ENCODE measurements at regions not wholly inside any gene's neighbourhood (a gene's known extent, or its start where the extent isn't known, plus 50 kb on each side); places are given as distances from the start of the nearest gene placed in this dataset.

DNA sequence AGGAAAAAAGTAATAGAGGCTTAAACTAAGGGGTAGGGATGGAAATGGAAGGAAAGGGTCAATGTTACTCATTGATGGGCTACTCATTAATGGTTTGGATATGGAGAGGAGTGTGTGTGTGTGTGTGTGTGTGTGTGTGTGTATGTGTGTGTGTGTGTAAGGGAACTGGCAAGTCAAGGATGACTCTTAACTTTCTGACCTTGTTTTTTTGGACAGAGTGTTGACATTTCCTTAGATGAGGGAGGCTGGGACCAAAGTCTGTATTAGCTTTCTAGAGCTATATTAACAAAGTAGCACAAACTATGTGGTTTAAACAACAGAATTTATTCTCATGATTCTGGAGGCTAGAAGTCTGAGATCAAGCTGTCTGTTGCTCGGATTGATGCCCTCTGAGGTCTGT lies 202.7 kb downstream of the GBA3 start (continued):
- TF ChIP-seq, protein P1, sequence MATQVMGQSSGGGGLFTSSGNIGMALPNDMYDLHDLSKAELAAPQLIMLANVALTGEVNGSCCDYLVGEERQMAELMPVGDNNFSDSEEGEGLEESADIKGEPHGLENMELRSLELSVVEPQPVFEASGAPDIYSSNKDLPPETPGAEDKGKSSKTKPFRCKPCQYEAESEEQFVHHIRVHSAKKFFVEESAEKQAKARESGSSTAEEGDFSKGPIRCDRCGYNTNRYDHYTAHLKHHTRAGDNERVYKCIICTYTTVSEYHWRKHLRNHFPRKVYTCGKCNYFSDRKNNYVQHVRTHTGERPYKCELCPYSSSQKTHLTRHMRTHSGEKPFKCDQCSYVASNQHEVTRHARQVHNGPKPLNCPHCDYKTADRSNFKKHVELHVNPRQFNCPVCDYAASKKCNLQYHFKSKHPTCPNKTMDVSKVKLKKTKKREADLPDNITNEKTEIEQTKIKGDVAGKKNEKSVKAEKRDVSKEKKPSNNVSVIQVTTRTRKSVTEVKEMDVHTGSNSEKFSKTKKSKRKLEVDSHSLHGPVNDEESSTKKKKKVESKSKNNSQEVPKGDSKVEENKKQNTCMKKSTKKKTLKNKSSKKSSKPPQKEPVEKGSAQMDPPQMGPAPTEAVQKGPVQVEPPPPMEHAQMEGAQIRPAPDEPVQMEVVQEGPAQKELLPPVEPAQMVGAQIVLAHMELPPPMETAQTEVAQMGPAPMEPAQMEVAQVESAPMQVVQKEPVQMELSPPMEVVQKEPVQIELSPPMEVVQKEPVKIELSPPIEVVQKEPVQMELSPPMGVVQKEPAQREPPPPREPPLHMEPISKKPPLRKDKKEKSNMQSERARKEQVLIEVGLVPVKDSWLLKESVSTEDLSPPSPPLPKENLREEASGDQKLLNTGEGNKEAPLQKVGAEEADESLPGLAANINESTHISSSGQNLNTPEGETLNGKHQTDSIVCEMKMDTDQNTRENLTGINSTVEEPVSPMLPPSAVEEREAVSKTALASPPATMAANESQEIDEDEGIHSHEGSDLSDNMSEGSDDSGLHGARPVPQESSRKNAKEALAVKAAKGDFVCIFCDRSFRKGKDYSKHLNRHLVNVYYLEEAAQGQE (IDR thresholded peaks at IDR 0.05; ENCODE audit: borderline replicate concordance in 1 of 2, low read depth in 1 of 2, low read length in 2 of 2), result no peak
- TF ChIP-seq, protein P2, sequence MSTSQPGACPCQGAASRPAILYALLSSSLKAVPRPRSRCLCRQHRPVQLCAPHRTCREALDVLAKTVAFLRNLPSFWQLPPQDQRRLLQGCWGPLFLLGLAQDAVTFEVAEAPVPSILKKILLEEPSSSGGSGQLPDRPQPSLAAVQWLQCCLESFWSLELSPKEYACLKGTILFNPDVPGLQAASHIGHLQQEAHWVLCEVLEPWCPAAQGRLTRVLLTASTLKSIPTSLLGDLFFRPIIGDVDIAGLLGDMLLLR (CRISPR knock-in tag; IDR thresholded peaks at IDR 0.05), result no peak
- TF ChIP-seq ZNF792 (CRISPR knock-in tag; IDR thresholded peaks at IDR 0.05), result no peak
- TF ChIP-seq, protein P3, sequence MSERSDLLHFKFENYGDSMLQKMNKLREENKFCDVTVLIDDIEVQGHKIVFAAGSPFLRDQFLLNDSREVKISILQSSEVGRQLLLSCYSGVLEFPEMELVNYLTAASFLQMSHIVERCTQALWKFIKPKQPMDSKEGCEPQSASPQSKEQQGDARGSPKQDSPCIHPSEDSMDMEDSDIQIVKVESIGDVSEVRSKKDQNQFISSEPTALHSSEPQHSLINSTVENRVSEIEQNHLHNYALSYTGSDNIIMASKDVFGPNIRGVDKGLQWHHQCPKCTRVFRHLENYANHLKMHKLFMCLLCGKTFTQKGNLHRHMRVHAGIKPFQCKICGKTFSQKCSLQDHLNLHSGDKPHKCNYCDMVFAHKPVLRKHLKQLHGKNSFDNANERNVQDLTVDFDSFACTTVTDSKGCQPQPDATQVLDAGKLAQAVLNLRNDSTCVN (CRISPR knock-in tag; IDR thresholded peaks at IDR 0.05; ENCODE audit: borderline replicate concordance), result peak; percentile 92
- TF ChIP-seq, protein P4, sequence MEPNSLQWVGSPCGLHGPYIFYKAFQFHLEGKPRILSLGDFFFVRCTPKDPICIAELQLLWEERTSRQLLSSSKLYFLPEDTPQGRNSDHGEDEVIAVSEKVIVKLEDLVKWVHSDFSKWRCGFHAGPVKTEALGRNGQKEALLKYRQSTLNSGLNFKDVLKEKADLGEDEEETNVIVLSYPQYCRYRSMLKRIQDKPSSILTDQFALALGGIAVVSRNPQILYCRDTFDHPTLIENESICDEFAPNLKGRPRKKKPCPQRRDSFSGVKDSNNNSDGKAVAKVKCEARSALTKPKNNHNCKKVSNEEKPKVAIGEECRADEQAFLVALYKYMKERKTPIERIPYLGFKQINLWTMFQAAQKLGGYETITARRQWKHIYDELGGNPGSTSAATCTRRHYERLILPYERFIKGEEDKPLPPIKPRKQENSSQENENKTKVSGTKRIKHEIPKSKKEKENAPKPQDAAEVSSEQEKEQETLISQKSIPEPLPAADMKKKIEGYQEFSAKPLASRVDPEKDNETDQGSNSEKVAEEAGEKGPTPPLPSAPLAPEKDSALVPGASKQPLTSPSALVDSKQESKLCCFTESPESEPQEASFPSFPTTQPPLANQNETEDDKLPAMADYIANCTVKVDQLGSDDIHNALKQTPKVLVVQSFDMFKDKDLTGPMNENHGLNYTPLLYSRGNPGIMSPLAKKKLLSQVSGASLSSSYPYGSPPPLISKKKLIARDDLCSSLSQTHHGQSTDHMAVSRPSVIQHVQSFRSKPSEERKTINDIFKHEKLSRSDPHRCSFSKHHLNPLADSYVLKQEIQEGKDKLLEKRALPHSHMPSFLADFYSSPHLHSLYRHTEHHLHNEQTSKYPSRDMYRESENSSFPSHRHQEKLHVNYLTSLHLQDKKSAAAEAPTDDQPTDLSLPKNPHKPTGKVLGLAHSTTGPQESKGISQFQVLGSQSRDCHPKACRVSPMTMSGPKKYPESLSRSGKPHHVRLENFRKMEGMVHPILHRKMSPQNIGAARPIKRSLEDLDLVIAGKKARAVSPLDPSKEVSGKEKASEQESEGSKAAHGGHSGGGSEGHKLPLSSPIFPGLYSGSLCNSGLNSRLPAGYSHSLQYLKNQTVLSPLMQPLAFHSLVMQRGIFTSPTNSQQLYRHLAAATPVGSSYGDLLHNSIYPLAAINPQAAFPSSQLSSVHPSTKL (CRISPR knock-in tag; IDR thresholded peaks at IDR 0.05), result peak; percentile 46
- TF ChIP-seq, protein P5, sequence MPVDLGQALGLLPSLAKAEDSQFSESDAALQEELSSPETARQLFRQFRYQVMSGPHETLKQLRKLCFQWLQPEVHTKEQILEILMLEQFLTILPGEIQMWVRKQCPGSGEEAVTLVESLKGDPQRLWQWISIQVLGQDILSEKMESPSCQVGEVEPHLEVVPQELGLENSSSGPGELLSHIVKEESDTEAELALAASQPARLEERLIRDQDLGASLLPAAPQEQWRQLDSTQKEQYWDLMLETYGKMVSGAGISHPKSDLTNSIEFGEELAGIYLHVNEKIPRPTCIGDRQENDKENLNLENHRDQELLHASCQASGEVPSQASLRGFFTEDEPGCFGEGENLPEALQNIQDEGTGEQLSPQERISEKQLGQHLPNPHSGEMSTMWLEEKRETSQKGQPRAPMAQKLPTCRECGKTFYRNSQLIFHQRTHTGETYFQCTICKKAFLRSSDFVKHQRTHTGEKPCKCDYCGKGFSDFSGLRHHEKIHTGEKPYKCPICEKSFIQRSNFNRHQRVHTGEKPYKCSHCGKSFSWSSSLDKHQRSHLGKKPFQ (CRISPR knock-in tag; IDR thresholded peaks at IDR 0.05; ENCODE audit: insufficient replicate concordance), result no peak
- TF ChIP-seq, protein P6, sequence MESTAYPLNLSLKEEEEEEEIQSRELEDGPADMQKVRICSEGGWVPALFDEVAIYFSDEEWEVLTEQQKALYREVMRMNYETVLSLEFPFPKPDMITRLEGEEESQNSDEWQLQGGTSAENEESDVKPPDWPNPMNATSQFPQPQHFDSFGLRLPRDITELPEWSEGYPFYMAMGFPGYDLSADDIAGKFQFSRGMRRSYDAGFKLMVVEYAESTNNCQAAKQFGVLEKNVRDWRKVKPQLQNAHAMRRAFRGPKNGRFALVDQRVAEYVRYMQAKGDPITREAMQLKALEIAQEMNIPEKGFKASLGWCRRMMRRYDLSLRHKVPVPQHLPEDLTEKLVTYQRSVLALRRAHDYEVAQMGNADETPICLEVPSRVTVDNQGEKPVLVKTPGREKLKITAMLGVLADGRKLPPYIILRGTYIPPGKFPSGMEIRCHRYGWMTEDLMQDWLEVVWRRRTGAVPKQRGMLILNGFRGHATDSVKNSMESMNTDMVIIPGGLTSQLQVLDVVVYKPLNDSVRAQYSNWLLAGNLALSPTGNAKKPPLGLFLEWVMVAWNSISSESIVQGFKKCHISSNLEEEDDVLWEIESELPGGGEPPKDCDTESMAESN (CRISPR knock-in tag; conservative IDR thresholded peaks at IDR 0.05), result no peak
- TF ChIP-seq, protein P7, sequence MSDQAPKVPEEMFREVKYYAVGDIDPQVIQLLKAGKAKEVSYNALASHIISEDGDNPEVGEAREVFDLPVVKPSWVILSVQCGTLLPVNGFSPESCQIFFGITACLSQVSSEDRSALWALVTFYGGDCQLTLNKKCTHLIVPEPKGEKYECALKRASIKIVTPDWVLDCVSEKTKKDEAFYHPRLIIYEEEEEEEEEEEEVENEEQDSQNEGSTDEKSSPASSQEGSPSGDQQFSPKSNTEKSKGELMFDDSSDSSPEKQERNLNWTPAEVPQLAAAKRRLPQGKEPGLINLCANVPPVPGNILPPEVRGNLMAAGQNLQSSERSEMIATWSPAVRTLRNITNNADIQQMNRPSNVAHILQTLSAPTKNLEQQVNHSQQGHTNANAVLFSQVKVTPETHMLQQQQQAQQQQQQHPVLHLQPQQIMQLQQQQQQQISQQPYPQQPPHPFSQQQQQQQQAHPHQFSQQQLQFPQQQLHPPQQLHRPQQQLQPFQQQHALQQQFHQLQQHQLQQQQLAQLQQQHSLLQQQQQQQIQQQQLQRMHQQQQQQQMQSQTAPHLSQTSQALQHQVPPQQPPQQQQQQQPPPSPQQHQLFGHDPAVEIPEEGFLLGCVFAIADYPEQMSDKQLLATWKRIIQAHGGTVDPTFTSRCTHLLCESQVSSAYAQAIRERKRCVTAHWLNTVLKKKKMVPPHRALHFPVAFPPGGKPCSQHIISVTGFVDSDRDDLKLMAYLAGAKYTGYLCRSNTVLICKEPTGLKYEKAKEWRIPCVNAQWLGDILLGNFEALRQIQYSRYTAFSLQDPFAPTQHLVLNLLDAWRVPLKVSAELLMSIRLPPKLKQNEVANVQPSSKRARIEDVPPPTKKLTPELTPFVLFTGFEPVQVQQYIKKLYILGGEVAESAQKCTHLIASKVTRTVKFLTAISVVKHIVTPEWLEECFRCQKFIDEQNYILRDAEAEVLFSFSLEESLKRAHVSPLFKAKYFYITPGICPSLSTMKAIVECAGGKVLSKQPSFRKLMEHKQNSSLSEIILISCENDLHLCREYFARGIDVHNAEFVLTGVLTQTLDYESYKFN (CRISPR knock-in tag; conservative IDR thresholded peaks at IDR 0.05), result peak; percentile 75
- TF ChIP-seq AGO2 (optimal IDR thresholded peaks at IDR 0.05; ENCODE audit: low read depth, low read length), result no peak
- TF ChIP-seq ZMYM2 (CRISPR knock-in tag; IDR thresholded peaks at IDR 0.05), result no peak

Data from HepG2 (cell line).